GM12878 (cell line): ENCODE measurements at regions not wholly inside any gene's neighbourhood (a gene's known extent, or its start where the extent isn't known, plus 50 kb on each side); places are given as distances from the start of the nearest gene placed in this dataset.

ENCODE experiments used
- ATAC-seq: fragments of 200-7000 bp; cut with Tn5 transposase; 3 replicates; pipeline ENCODE4 v1.9.1; 2020; ENCODE audit warnings: mild to moderate bottlenecking, moderate library complexity
- BruUV-seq: library from RNA; stranded (reverse); fragments of 400-500 nt; replicated peaks from 2 replicates; lab custom pipeline; 2021; lab: Mats Ljungman, UMichigan
- CTCF ChIA-PET: fragments of 300-600 bp; sonication (Branson Sonifier 250); formaldehyde crosslinking; extraction: SDS; loops from one replicate; lab custom pipeline; 2021; ENCODE audit warnings: inconsistent platforms; lab: Yijun Ruan, JAX
- POLR2A ChIA-PET: fragments of 350-600 bp; formaldehyde crosslinking; extraction: SDS; loops from one replicate; lab custom pipeline; 2021; ENCODE audit warnings: inconsistent platforms; lab: Charles Lee
- RAD21 ChIA-PET: fragments of 300-600 bp; sonication (Branson Sonifier 250); formaldehyde crosslinking; loops from one replicate; lab custom pipeline; 2023; ENCODE audit warnings: antibody characterized with exemption; ENCODE audit not compliant: unreplicated experiment; lab: Charles Lee
- SMC1A ChIA-PET: fragments of 300-600 bp; sonication (Branson Sonifier 250); formaldehyde crosslinking; loops from one replicate; lab custom pipeline; 2023; ENCODE audit not compliant: unreplicated experiment, uncharacterized antibody; lab: Charles Lee
- DNase-seq: peaks from one replicate; pipeline ENCODE4 v3.0.0-alpha.2; 2011; ENCODE audit warnings: low read depth, low spot score
- FAIRE-seq: peaks from 3 replicates; lab custom pipeline; 2011; peaks lifted over from hg19 to GRCh38; lab: Jason Lieb, UNC
- H2AFZ ChIP-seq: 2 replicates; pipeline ENCODE4 v1.6.0; 2011; ENCODE audit warnings: low read depth, low read length, control low read depth; ENCODE audit not compliant: control insufficient read depth
- H3K27ac ChIP-seq: 2 replicates; pipeline ENCODE4 v1.5.1; 2011; ENCODE audit warnings: control low read depth; ENCODE audit not compliant: control insufficient read depth, insufficient read depth
- H3K27me3 ChIP-seq, 2 experiments: replicated peaks in 1 of 2; 2 replicates each; pipeline versions ENCODE4 v1.6.0 to v1.6.1; 2011; ENCODE audit warnings: low read length in 1 of 2; ENCODE audit not compliant: control insufficient read depth in 2 of 2, insufficient read depth in 2 of 2
- H3K36me3 ChIP-seq, 2 experiments: 2 replicates each; pipeline ENCODE4 v1.5.1; 2011; ENCODE audit warnings: low read length in 1 of 2; ENCODE audit not compliant: control insufficient read depth in 2 of 2, insufficient read depth in 2 of 2
- H3K4me1 ChIP-seq: 2 replicates; pipeline ENCODE4 v1.6.1; 2011; ENCODE audit warnings: mild to moderate bottlenecking, low read length, moderate library complexity, mixed read lengths; ENCODE audit not compliant: control insufficient read depth, insufficient read depth
- H3K4me2 ChIP-seq: 2 replicates; pipeline ENCODE4 v1.6.0; 2011; ENCODE audit warnings: control low read depth; ENCODE audit not compliant: control insufficient read depth, insufficient read depth
- H3K4me3 ChIP-seq: fragments of 200-600 bp; sonication (generic); 2 replicates; pipeline ENCODE4 v1.5.1; 2016
- H3K79me2 ChIP-seq: 2 replicates; pipeline ENCODE4 v1.6.0; 2011; ENCODE audit warnings: low read length; ENCODE audit not compliant: control insufficient read depth, insufficient read depth
- H3K9ac ChIP-seq: 2 replicates; pipeline ENCODE4 v1.8.0; 2011; ENCODE audit warnings: low read length, control low read depth, mixed read lengths; ENCODE audit not compliant: control insufficient read depth, insufficient read depth
- H3K9me3 ChIP-seq: replicated peaks from 3 replicates; pipeline ENCODE4 v1.5.1; 2011; ENCODE audit warnings: mild to moderate bottlenecking, low read length; ENCODE audit not compliant: control insufficient read depth, insufficient read depth
- H4K20me1 ChIP-seq: 2 replicates; pipeline ENCODE4 v1.6.0; 2011; ENCODE audit not compliant: control insufficient read depth, insufficient read depth
- IKZF2 ChIP-seq, 2 experiments: fragments of 450-650 bp; IDR thresholded peaks; 2 replicates each; pipeline ENCODE4 v1.6.1; 2017; ENCODE audit warnings: mild to moderate bottlenecking in 2 of 2, moderate library complexity in 2 of 2
- JUNB ChIP-seq: IDR thresholded peaks from 2 replicates; pipeline ENCODE4 v1.6.1; 2016; ENCODE audit warnings: antibody characterized with exemption, mild to moderate bottlenecking
- KAT2A ChIP-seq: conservative IDR thresholded peaks from 2 replicates; pipeline ENCODE4 v1.6.1; 2011; ENCODE audit warnings: low read depth, low read length; ENCODE audit not compliant: control insufficient read depth
- KLF5 ChIP-seq: fragments of 450-650 bp; IDR thresholded peaks from 2 replicates; pipeline ENCODE4 v1.6.1; 2014; ENCODE audit warnings: mild to moderate bottlenecking; ENCODE audit not compliant: partially characterized antibody
- MTA3 ChIP-seq: IDR thresholded peaks from 2 replicates; pipeline ENCODE4 v1.6.1; 2012; ENCODE audit warnings: low read length, inconsistent platforms, borderline replicate concordance
- PAX8 ChIP-seq: fragments of 450-650 bp; IDR thresholded peaks from 2 replicates; pipeline ENCODE4 v1.6.1; 2017; ENCODE audit warnings: mild to moderate bottlenecking, moderate library complexity
- RAD21 ChIP-seq: IDR thresholded peaks from 2 replicates; pipeline ENCODE4 v1.6.1; 2011; ENCODE audit warnings: mild to moderate bottlenecking, low read depth, low read length, moderate library complexity; ENCODE audit not compliant: insufficient read depth
- RAD51 ChIP-seq: fragments of 450-650 bp; IDR thresholded peaks from 2 replicates; pipeline ENCODE4 v1.6.1; 2016; ENCODE audit warnings: moderate library complexity, mild to moderate bottlenecking, inconsistent platforms
- RB1 ChIP-seq: fragments of 450-650 bp; formaldehyde crosslinking; IDR thresholded peaks from 2 replicates; pipeline ENCODE4 v1.6.1; 2017; ENCODE audit warnings: mild to moderate bottlenecking, borderline replicate concordance
- SIX5 ChIP-seq: IDR thresholded peaks from 2 replicates; pipeline ENCODE4 v1.6.1; 2011; ENCODE audit warnings: mild to moderate bottlenecking, low read depth, low read length, moderate library complexity; ENCODE audit not compliant: severe bottlenecking
- YY1 ChIP-seq: IDR thresholded peaks from 2 replicates; pipeline ENCODE4 v1.6.1; 2011; ENCODE audit warnings: low read depth, mild to moderate bottlenecking, low read length
- ZNF274 ChIP-seq: IDR thresholded peaks from one replicate; pipeline ENCODE4 v1.8.0; 2011; ENCODE audit not compliant: insufficient read length, insufficient read depth
- WGBS: methylation state at CpG from one replicate; pipeline ENCODE4 v1.1.6; 2016; ENCODE audit warnings: low lambda C conversion rate; ENCODE audit not compliant: insufficient replicate concordance, insufficient coverage; ENCODE audit errors: missing lambda C conversion rate; 5-methylcytosine and 5-hydroxymethylcytosine counted together
- in situ Hi-C: fragments of 300-500 bp; cut with MboI; formaldehyde crosslinking; loops from 9 replicates; pipeline ENCODE4 v1.14.3; 2018; ENCODE audit warnings: mixed read lengths
- intact Hi-C: fragments of 100-400 bp; cut with micrococcal nuclease; formaldehyde crosslinking; loops from one replicate; pipeline ENCODE4 v1.14.2; 2022; ENCODE audit not compliant: unreplicated experiment
- TF ChIP-seq, protein P1 (sequence below): fragments of 150-350 bp; IDR thresholded peaks from 2 replicates; pipeline ENCODE4 v1.6.1; 2014; ENCODE audit warnings: mild to moderate bottlenecking, low read depth, low read length
- TF ChIP-seq, protein P2 (sequence below): IDR thresholded peaks from 2 replicates; pipeline ENCODE4 v1.6.1; 2012; ENCODE audit warnings: low read depth, low read length, improper control_type of control experiment

DNA sequence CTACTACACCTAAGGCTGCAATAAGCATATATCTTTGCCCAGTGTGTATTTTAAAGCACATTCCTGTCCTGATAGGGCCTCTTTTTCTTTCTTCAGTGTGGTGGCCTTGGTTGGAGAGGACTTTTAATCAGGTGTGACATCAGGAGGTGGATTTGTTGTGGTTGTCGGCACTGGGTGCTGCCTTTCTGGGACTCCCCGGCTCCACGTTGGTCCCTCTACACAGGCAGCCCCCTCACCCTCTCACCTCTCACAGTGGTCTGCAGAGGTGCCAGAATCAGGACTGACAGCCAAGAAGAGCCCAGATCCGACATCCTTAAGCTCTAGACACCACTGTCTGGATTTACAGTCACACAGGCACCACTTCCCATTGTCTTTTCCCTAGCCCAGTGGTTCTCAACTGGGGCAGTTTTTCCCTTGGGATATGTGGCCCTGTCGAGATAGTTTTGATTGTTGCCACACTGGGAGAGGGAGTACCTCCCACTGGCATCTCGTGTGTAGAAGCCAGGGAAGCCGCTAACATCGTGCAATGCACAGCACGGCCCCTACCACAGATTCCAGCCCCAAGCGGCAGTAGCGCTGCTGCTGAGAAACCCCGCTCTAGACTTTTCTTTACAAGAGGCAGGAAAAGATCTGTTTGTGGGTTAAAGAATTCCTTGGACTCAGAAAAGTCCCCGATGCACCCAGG is 314.1 kb downstream of the QKI start (continued):
- no peak for TF ChIP-seq JUNB
- no peak for TF ChIP-seq ZNF274
- no peak for TF ChIP-seq RB1
- no peak for TF ChIP-seq RAD51
- no peak for TF ChIP-seq IKZF2 (IDR thresholded peaks at IDR 0.05)
- no peak for TF ChIP-seq SIX5
- TF ChIP-seq MTA3: no peak
- TF ChIP-seq PAX8: no peak
- TF ChIP-seq YY1: no peak
- no peak for TF ChIP-seq KLF5

DNA sequence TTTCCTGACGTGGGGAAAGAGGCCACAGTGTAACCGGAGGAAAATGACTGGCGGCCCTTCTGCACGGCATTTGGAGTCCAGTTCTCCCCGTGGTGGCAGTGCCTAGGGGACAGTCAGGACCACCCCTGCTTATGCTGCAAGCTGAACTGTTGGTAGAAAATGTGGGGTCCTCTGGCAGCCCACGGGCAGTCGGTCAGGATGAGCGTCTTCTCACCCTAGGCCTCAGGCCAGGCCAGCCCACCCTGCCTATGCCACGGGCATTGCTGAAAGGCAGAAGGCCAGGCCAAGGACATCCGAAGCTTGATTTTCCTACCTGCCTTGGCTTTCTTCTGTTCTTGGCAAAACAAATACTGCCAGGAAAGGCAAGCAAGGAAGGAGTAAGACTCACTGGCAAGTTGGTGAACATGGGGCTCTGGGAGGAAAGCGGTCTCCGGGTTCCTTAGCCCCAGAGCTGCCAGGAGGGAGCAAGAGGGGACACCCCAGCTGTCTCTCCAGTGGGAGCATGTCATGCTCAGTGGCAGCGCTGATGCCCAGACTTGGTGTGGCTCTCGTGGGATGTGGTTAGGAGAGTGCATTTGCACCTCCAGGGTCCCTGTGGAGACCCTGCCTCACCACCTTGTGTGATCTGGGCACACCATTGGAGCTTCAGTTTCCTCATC is 311.6 kb downstream of the QKI start:
- no peak overlapping the region for H3K27ac ChIP-seq
- 79% methylated on average over 14 of the region's 14 CpGs for whole genome bisulfite sequencing
- BruUV-seq: no TSS peak
- ChIA-PET CTCF (no interaction called here), SMC1A (no interaction called here), RAD21 (no interaction called here), POLR2A (no interaction called here)
- no peak for ATAC-seq
- no peak for DNase-seq
- H3K4me2 ChIP-seq: no peak overlapping the region
- in situ Hi-C loops (no loop called here), intact Hi-C loops (no loop called here)
- H3K9ac ChIP-seq: no peak overlapping the region
- no peaks in the 10 kb centered on the region for H4K20me1 ChIP-seq
- no peak overlapping the region for H3K4me3 ChIP-seq
- no peak overlapping the region for H2AFZ ChIP-seq
- H3K4me1 ChIP-seq: peaks cover 4% of the 10 kb centered on the region; the same call in 1 of the 2 replicates
- H3K9me3 ChIP-seq: no peaks in the 10 kb centered on the region
- FAIRE-seq: no peak
- H3K27me3 ChIP-seq: no peaks in the 10 kb centered on the region
- no peaks in the 10 kb centered on the region for H3K79me2 ChIP-seq
- no peak for TF ChIP-seq RAD21
- TF ChIP-seq, protein P1, sequence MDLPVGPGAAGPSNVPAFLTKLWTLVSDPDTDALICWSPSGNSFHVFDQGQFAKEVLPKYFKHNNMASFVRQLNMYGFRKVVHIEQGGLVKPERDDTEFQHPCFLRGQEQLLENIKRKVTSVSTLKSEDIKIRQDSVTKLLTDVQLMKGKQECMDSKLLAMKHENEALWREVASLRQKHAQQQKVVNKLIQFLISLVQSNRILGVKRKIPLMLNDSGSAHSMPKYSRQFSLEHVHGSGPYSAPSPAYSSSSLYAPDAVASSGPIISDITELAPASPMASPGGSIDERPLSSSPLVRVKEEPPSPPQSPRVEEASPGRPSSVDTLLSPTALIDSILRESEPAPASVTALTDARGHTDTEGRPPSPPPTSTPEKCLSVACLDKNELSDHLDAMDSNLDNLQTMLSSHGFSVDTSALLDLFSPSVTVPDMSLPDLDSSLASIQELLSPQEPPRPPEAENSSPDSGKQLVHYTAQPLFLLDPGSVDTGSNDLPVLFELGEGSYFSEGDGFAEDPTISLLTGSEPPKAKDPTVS: no peak
- TF ChIP-seq KAT2A: no peak
- TF ChIP-seq, protein P2, sequence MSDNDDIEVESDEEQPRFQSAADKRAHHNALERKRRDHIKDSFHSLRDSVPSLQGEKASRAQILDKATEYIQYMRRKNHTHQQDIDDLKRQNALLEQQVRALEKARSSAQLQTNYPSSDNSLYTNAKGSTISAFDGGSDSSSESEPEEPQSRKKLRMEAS: no peak
- H3K36me3 ChIP-seq: no peaks in the 10 kb centered on the region
